Large intestine (tissue), 3 donors: ENCODE measurements at regions not wholly inside any gene's neighbourhood (a gene's known extent, or its start where the extent isn't known, plus 50 kb on each side); places are given as distances from the start of the nearest gene placed in this dataset.

ENCODE experiments used
- DNase-seq, 2 donors: peaks; one replicate each; pipeline versions ENCODE4 v3.0.0 to v3.0.0-alpha.2; 2013
- H3K27ac ChIP-seq: one replicate; pipeline ENCODE4 v1.5.1; 2013; ENCODE audit warnings: low read length
- H3K27me3 ChIP-seq: 2 replicates; pipeline ENCODE4 v1.6.1; 2013; ENCODE audit warnings: low read length; ENCODE audit not compliant: control insufficient read depth, insufficient read depth
- H3K36me3 ChIP-seq: 2 replicates; pipeline ENCODE4 v1.6.1; 2013; ENCODE audit warnings: low read length; ENCODE audit not compliant: control insufficient read depth, insufficient read depth
- H3K4me1 ChIP-seq: one replicate; pipeline ENCODE4 v1.6.1; 2013; ENCODE audit warnings: low read length; ENCODE audit not compliant: control insufficient read depth, insufficient read depth
- H3K4me3 ChIP-seq: one replicate; pipeline ENCODE4 v1.5.1; 2013; ENCODE audit warnings: low read length
- H3K9me3 ChIP-seq: one replicate; pipeline ENCODE4 v1.6.1; 2013; ENCODE audit warnings: mild to moderate bottlenecking, low read depth, low read length, moderate library complexity; ENCODE audit not compliant: control insufficient read depth
- WGBS: methylation state at CpG from one replicate; pipeline ENCODE4 v1.1.5; 2013; ENCODE audit warnings: low lambda C conversion rate; ENCODE audit not compliant: insufficient coverage; 5-methylcytosine and 5-hydroxymethylcytosine counted together

DNA sequence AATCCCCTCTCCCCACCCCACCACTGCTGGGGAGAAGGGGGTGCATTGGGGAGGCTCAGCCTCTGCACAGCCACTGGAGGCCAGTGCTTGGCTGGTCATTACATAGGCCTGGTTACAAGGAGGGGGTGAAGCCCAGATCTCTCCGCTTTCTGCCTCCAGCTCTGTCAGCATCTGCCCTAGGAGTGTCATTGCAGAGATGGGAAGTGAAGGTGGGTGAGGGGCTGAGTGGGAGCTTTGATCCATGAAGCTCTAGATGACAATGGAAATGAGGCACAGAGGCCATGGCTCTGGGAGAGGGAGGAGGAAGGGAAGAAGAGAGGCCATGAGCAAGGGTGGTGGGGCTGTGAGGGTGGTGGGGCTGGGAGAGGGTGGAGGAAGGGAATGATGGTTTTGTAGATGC lies 411.6 kb downstream of the MATN1 start:
- H3K4me1 ChIP-seq: no peaks in the 10 kb centered on the region
- H3K27me3 ChIP-seq: peaks cover 13% of the 10 kb centered on the region
- no peak overlapping the region for H3K4me3 ChIP-seq
- H3K9me3 ChIP-seq: no peaks in the 10 kb centered on the region
- WGBS: no CpG with 5 or more reads among the region's 1 CpG
- H3K36me3 ChIP-seq: no peaks in the 10 kb centered on the region
- no peak for DNase-seq
- H3K27ac ChIP-seq: no peak overlapping the region

DNA sequence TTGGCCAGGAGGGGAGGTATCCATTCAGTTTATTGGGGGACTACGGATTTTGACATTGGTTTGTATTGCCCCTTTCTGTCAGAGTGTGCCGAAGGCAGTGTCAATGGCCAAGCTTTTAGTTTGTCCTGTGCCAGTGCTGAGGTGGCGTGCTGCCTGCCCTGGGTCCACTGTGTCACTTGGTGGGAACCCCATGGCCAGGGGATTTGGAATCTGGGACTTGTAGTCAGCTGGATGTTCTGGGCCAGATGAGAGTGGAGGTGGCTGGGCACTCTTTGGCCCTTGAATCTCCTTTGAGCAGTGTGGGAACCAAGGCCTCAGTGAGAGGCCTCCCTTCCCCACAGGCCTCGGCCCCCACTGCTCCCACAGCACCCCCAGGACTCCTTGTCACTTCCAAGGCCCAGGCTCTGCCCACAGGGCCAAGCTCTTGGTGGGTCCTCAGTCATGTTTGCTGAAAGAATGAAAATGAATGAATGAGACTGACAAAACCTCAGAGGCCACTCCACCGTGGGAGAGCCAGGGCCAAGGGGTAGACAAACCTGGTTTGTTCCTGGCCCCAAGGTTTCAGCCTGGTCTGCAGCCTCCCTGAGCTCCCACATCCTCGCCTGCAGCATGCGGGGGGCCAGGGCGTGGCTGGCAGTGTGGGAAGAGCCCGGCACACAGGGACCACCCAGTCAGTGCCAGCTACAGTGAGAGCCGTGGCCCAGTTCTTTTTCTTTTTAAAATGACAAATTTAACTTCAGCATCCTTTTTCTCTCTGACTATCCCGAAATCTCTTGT lies 412.2 kb downstream of the MATN1 start:
- Histone ChIP-seq H3K36me3 (no peaks in the 10 kb centered on the region), H3K27me3 (peaks cover 10% of the 10 kb centered on the region), H3K4me3 (no peak overlapping the region), H3K4me1 (no peaks in the 10 kb centered on the region), H3K9me3 (no peaks in the 10 kb centered on the region), H3K27ac (no peak overlapping the region)
- DNase-seq: no peak
- no CpG with 5 or more reads among the region's 11 CpGs for WGBS

DNA sequence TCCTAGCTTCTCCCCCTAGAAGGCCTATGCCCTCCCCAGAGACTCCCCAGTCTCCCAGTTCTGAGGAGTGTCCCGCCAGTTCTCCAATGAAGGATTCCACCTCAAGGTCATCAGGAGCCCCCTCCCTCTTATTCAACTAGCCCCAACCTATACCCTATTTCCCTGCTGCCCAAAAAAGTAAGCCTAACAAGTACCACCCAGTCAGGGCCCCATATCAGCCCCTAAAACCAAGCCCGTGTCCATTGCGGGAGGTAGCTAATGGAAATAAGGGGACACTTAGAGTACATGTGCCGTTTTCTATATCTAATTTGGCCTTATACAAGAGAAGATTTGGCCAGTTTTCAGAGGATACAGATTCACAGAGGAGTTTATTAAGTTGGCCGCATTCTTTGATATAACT lies 416.2 kb downstream of the MATN1 start:
- Histone ChIP-seq H3K36me3 (no peaks in the 10 kb centered on the region), H3K4me1 (no peaks in the 10 kb centered on the region), H3K9me3 (no peaks in the 10 kb centered on the region), H3K27me3 (peaks cover 6% of the 10 kb centered on the region), H3K27ac (no peak overlapping the region), H3K4me3 (no peak overlapping the region)
- no CpG with 5 or more reads among the region's 5 CpGs for WGBS
- no peak for DNase-seq

DNA sequence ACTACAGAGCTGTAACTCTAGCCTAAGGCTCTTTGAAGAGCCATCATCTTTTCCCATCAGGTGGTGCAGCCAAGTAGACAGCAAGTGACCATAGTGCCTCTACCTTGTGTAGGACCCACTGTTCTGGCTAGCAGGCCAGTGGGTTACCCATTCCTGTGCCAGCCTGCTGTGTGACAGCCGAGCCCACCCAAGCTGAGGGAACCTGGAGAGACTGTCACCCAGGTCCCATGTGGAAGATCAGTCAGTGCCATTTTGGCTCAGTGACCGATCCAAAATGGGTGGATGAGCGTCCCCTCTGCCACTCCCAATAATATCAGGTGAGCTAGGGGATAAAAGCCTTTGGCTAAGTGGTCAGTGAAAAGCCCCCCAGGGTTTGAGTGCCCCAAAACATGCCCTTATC lies 417.9 kb downstream of the MATN1 start:
- no peaks in the 10 kb centered on the region for H3K4me1 ChIP-seq
- WGBS: no CpG with 5 or more reads among the region's 3 CpGs
- H3K27me3 ChIP-seq: peaks cover 6% of the 10 kb centered on the region
- H3K27ac ChIP-seq: no peak overlapping the region
- no peak for DNase-seq
- H3K4me3 ChIP-seq: no peak overlapping the region
- H3K36me3 ChIP-seq: no peaks in the 10 kb centered on the region
- H3K9me3 ChIP-seq: no peaks in the 10 kb centered on the region

- no peak overlapping the region for H3K27ac ChIP-seq
- WGBS: no CpG with 5 or more reads among the region's 4 CpGs
- H3K4me3 ChIP-seq: no peak overlapping the region
- no peaks in the 10 kb centered on the region for H3K9me3 ChIP-seq
- peaks cover 6% of the 10 kb centered on the region for H3K27me3 ChIP-seq
- H3K4me1 ChIP-seq: no peaks in the 10 kb centered on the region
- H3K36me3 ChIP-seq: no peaks in the 10 kb centered on the region
- DNase-seq: no peak
These were observed 418.3 kb downstream of the MATN1 start for GRCh38 chr1:30305061-30305460.

DNA sequence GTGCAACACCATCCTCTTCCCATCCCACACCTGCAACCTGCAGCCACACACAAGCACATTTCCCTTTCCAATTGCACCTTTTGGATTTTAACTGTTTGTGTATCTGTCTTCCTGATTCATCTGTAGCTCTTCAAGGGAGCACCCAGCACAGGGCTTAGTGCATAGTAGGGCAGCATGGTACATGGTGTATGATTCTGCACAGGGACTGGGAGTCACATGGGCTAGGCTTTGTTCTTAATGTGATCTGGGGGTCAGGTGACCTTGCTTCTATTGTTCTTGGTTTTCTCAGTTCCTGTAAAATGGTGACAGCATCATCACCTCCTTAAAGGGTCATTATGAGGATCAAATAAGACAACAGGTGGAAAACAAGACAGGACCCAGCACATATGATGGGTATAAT lies 419.3 kb downstream of the MATN1 start:
- Histone ChIP-seq H3K36me3 (no peaks in the 10 kb centered on the region), H3K4me1 (no peaks in the 10 kb centered on the region), H3K27ac (no peak overlapping the region), H3K4me3 (no peak overlapping the region), H3K27me3 (peaks cover 10% of the 10 kb centered on the region), H3K9me3 (no peaks in the 10 kb centered on the region)
- DNase-seq: no peak

DNA sequence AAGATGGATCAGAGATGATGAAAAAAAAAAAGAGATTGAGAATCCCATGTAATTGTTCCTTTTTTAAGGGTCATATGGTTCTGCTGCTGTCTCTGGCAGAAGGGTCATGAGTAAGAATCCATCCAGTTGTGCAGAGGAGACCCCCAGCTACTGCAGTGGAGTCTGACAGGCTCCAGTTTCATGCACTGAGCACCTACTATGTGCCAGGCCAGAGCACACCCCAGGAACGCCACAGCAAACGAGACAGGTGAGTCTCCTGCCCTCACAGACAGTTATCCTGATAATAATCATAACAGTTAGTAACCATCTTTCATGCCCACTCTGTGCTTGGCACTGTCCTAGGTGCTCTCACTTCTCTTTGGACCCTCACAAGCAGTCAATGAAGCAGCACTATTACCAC lies 420.0 kb downstream of the MATN1 start:
- H3K27ac ChIP-seq: no peak overlapping the region
- no peak for DNase-seq
- H3K36me3 ChIP-seq: no peaks in the 10 kb centered on the region
- no CpG with 5 or more reads among the region's 2 CpGs for WGBS
- no peaks in the 10 kb centered on the region for H3K9me3 ChIP-seq
- H3K4me1 ChIP-seq: no peaks in the 10 kb centered on the region
- no peak overlapping the region for H3K4me3 ChIP-seq
- H3K27me3 ChIP-seq: peaks cover 10% of the 10 kb centered on the region

GRCh38 chr1:30302858-30303257 lies 420.5 kb downstream of the MATN1 start:
- Histone ChIP-seq H3K4me1 (no peaks in the 10 kb centered on the region), H3K36me3 (no peaks in the 10 kb centered on the region), H3K9me3 (no peaks in the 10 kb centered on the region), H3K27ac (no peak overlapping the region), H3K27me3 (peaks cover 7% of the 10 kb centered on the region), H3K4me3 (no peak overlapping the region)
- no peak for DNase-seq
- no CpG with 5 or more reads among the region's 5 CpGs for WGBS

- H3K27ac ChIP-seq: no peak overlapping the region
- no peaks in the 10 kb centered on the region for H3K4me1 ChIP-seq
- H3K27me3 ChIP-seq: peaks cover 7% of the 10 kb centered on the region
- WGBS: no CpG with 5 or more reads among the region's 5 CpGs
- H3K36me3 ChIP-seq: no peaks in the 10 kb centered on the region
- H3K4me3 ChIP-seq: no peak overlapping the region
- no peaks in the 10 kb centered on the region for H3K9me3 ChIP-seq
- DNase-seq: no peak
These were observed 422.7 kb downstream of the MATN1 start for GRCh38 chr1:30300669-30301068.

DNA sequence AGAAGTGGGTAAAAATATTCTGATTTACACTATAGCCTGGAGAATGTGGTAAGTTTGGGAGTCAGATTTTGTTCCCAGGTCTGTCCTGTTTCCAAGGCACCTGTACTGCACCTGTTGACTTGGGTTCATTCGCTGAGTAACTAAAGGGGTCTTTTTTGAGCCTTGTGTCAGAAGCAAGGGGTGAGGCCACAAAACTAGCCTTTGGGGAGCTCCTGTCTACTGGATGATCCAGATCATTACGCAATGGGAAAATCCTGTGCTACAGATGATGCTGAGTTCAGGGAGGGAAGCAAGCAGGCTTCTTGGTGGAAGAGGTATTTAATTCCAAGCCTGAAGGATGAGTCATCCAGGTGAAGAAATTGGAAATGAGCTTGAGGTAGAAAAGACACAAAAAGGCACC lies 424.0 kb downstream of the MATN1 start:
- DNase-seq: no peak
- no peak overlapping the region for H3K4me3 ChIP-seq
- no peak overlapping the region for H3K27ac ChIP-seq
- H3K27me3 ChIP-seq: peaks cover 7% of the 10 kb centered on the region
- H3K9me3 ChIP-seq: no peaks in the 10 kb centered on the region
- WGBS: no CpG with 5 or more reads among the region's 2 CpGs
- H3K36me3 ChIP-seq: no peaks in the 10 kb centered on the region
- H3K4me1 ChIP-seq: no peaks in the 10 kb centered on the region

- WGBS: no CpG with 5 or more reads among the region's 4 CpGs
- Histone ChIP-seq H3K9me3 (no peaks in the 10 kb centered on the region), H3K4me3 (no peak overlapping the region), H3K27me3 (peaks cover 7% of the 10 kb centered on the region), H3K27ac (no peak overlapping the region), H3K36me3 (no peaks in the 10 kb centered on the region), H3K4me1 (no peaks in the 10 kb centered on the region)
- no peak for DNase-seq
These were observed 427.7 kb downstream of the MATN1 start for GRCh38 chr1:30295674-30296073.
